Transverse colon (tissue), 4 donors: ENCODE measurements at regions not wholly inside any gene's neighbourhood (a gene's known extent, or its start where the extent isn't known, plus 50 kb on each side); places are given as distances from the start of the nearest gene placed in this dataset.

Source experiments
- CTCF ChIP-seq, 5 experiments: fragments of 200-600 bp in 3 of 5; fragments of 450-650 bp in 2 of 5; sonication (generic) in 3 of 5; IDR thresholded peaks; 1 replicate in 2 of 5; 2 replicates in 3 of 5; pipeline ENCODE4 v1.5.1; 2016 to 2017; ENCODE audit warnings: antibody characterized with exemption in 5 of 5, inconsistent platforms in 3 of 5, mild to moderate bottlenecking in 2 of 5, moderate library complexity in 1 of 5
- POLR2A ChIP-seq: fragments of 450-650 bp; IDR thresholded peaks from one replicate; pipeline ENCODE4 v1.6.1; 2016; ENCODE audit warnings: antibody characterized with exemption, mild to moderate bottlenecking, moderate library complexity
- POLR2AphosphoS5 ChIP-seq, 3 donors: sonication (generic); formaldehyde crosslinking; IDR thresholded peaks; one replicate each; pipeline ENCODE4 v1.6.1; 2016; ENCODE audit warnings: antibody characterized with exemption in 3 of 3

DNA sequence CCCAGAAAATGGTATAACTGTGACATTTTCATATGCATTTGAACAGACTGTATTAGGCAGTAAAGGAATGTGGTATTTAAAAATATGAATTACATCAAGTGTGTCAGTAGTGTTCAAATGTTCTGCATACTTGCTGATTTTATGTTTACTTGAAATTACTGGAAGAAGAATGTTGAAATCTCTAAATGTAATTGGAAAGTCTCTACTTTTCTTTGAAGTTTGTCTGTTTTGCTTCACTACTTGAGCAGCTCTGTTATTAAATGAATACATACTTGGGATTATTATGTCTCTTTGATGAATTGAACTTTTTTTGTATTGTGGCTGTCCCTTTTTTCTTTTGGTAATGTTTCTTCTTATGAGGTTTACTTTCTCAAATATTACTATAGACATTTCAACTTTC is 205.6 kb downstream of the TAF11L14 start:
- TF ChIP-seq CTCF (IDR thresholded peaks at IDR 0.05) = no peak
- TF ChIP-seq POLR2A = no peak
- no peak for TF ChIP-seq POLR2AphosphoS5 (IDR thresholded peaks at IDR 0.05)
